ENCODE measurements at regions not wholly inside any gene's neighbourhood (a gene's known extent, or its start where the extent isn't known, plus 50 kb on each side); places are given as distances from the start of the nearest gene placed in this dataset.

DNA sequence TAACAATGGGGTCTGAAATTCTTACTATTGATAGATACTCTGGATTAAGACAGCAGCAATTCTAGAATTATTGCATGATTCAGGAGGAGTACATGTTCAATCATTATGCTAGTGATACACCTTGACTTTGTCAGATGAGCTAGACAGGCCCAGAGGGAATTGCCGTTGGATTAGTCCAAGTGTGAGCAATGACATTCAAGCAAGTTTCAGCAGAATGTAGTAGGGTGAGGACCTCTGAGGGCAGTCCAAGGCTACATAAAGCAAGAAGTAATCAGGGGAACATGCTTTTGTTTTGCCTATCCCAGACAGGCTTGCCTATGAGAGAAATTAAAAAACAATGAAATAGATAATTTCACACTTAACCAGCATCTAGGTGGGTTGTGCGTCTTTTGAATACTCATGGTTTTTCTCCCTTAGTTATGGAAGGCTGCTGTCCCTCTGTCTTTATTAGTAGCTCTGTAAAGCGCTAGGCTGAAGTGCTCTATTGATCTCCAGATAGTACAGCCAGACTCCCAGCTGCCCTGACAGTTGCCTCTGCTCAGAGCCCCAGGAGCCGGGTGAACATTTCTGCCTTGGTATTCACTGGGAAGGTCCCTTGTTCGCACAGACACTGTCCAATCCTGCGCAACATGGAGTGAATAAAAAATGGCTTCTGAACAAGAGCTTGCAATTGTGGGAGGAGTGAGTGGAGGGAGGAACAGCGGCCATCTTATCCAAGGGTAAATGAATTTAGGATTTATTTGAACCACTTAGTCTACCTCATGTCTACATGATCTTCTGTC is 316.6 kb upstream of the ONECUT1 start:
- no peak overlapping the region for H3K4me3 ChIP-seq
- no peak for ATAC-seq
- H3K36me3 ChIP-seq (replicated peaks in 1 of 2; ENCODE audit: insufficient read depth in 1 of 2, low read depth in 2 of 2): no peaks in the 10 kb centered on the region
- TF ChIP-seq POLR2A (IDR thresholded peaks at IDR 0.05): no peak
- TF ChIP-seq, protein P1, sequence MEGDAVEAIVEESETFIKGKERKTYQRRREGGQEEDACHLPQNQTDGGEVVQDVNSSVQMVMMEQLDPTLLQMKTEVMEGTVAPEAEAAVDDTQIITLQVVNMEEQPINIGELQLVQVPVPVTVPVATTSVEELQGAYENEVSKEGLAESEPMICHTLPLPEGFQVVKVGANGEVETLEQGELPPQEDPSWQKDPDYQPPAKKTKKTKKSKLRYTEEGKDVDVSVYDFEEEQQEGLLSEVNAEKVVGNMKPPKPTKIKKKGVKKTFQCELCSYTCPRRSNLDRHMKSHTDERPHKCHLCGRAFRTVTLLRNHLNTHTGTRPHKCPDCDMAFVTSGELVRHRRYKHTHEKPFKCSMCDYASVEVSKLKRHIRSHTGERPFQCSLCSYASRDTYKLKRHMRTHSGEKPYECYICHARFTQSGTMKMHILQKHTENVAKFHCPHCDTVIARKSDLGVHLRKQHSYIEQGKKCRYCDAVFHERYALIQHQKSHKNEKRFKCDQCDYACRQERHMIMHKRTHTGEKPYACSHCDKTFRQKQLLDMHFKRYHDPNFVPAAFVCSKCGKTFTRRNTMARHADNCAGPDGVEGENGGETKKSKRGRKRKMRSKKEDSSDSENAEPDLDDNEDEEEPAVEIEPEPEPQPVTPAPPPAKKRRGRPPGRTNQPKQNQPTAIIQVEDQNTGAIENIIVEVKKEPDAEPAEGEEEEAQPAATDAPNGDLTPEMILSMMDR (IDR thresholded peaks at IDR 0.05): no peak
- no peak for DNase-seq
- intact Hi-C loops (cut with DNase I): no loop called here
- no peaks in the 10 kb centered on the region for H3K4me1 ChIP-seq
- 93 to 94% methylated on average over 7 of the region's 7 CpGs for WGBS, 2 donors
- H3K9me3 ChIP-seq: no peaks in the 10 kb centered on the region
- H3K27ac ChIP-seq: no peak overlapping the region
- no peaks in the 10 kb centered on the region for H3K27me3 ChIP-seq

DNA sequence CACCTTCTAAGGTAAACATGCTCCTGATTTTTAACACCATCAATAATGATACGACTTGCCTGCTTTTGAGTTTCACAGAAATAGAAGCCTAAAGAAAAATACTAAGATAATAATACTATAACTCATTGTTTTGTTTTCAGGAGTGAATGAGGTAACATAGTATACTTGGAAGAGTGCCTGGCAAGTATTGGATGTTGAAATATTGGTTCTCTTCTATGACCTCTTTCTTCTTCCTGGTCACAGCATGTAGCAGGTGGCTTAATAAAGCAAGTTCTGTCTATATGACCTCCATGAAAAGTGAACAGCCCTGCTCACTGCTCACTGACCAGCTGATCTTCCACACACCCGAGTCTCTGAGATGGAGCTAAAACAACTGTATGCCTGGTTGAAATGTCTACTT is 312.3 kb upstream of the ONECUT1 start:
- H3K4me1 ChIP-seq: no peaks in the 10 kb centered on the region
- no peaks in the 10 kb centered on the region for H3K27me3 ChIP-seq
- no peak overlapping the region for H3K27ac ChIP-seq
- no peaks in the 10 kb centered on the region for H3K36me3 ChIP-seq (replicated peaks in 1 of 2; ENCODE audit: insufficient read depth in 1 of 2, low read depth in 2 of 2)
- TF ChIP-seq, protein P1 (IDR thresholded peaks at IDR 0.05): no peak
- no peak for TF ChIP-seq POLR2A (IDR thresholded peaks at IDR 0.05)
- H3K9me3 ChIP-seq: no peaks in the 10 kb centered on the region
- intact Hi-C loops (cut with DNase I): no loop called here
- H3K4me3 ChIP-seq: no peak overlapping the region
- peak; percentile 63 for ATAC-seq
- 54 to 58% methylated on average over 2 of the region's 2 CpGs for WGBS, 2 donors
- no peak for DNase-seq

DNA sequence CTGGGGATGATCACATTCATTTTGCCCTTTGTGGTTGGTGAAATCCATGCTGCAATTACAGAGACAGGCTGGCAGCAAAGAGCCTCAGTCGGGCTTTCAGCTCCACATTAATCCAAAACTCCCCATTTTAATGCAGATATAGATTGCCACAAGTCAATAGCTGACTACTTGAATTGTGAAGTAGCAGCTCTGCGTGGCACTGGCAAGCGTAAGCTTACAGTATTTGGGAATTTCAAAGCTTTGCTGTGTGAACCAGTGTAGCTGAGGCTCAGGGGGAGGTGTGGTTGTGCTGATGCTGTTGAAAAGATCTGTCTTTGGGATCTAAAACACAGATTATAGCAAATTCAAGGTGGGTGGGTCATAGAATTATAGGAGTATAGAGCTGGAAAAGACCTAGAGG is 290.3 kb upstream of the ONECUT1 start:
- Histone ChIP-seq H3K27me3 (no peaks in the 10 kb centered on the region), H3K27ac (no peak overlapping the region), H3K36me3 (replicated peaks in 1 of 2; ENCODE audit: insufficient read depth in 1 of 2, low read depth in 2 of 2) (no peaks in the 10 kb centered on the region), H3K9me3 (no peaks in the 10 kb centered on the region), H3K4me3 (no peak overlapping the region), H3K4me1 (no peaks in the 10 kb centered on the region)
- DNase-seq (no peak), ATAC-seq (no peak)
- intact Hi-C loops (cut with DNase I): no loop called here
- TF ChIP-seq, protein P1 (IDR thresholded peaks at IDR 0.05): no peak
- TF ChIP-seq POLR2A (IDR thresholded peaks at IDR 0.05): no peak
- 72 to 82% methylated on average over 3 of the region's 3 CpGs for WGBS, 2 donors

DNA sequence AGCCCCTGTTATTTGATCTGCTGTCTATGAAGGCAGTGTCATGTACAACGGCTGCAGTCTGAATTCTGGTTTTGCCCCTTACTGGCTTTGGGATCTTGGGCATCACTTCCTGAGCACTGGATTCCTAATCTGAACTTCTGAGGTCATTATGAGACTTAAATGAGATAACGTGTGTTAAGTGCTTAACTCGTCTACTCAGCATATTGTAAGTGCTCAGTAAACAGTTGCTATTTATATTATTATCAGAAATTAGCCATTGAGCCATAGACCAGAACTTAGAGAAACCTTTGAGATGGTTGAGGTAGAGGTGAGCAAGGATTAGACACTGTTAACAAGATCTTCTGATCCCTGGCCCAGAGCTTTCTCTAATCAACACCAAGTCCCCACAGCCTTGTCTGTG is 284.1 kb upstream of the ONECUT1 start:
- H3K4me3 ChIP-seq: no peak overlapping the region
- no peaks in the 10 kb centered on the region for H3K9me3 ChIP-seq
- intact Hi-C loops (cut with DNase I): no loop called here
- H3K27me3 ChIP-seq: no peaks in the 10 kb centered on the region
- DNase-seq: no peak
- peaks cover 11% of the 10 kb centered on the region for H3K4me1 ChIP-seq
- no peaks in the 10 kb centered on the region for H3K36me3 ChIP-seq (replicated peaks in 1 of 2; ENCODE audit: insufficient read depth in 1 of 2, low read depth in 2 of 2)
- H3K27ac ChIP-seq: no peak overlapping the region
- WGBS, 2 donors: 47 to 59% methylated on average over 3 of the region's 3 CpGs
- TF ChIP-seq, protein P1 (IDR thresholded peaks at IDR 0.05): no peak
- TF ChIP-seq POLR2A (IDR thresholded peaks at IDR 0.05): no peak
- ATAC-seq: no peak

DNA sequence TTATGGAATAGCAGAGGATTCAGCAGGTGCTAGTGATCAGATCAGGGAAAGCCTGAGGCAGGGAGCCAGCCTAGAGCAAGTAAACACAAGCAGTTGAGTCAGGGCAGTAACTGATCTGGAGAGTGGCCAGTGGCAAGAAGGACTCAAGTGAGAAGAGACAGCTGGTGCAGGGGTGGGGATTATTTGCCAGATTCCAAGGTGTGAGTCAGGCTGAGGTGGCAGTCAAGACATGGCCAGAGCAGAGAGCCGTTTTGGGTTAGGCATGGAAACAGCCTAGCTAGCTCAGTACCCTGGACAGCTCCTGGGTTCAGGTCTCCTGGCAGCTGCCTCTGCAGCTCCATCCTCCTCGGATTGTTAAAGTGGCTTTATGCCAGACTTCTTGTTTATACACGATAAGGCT is 281.9 kb upstream of the ONECUT1 start:
- intact Hi-C loops (cut with DNase I): no loop called here
- Histone ChIP-seq H3K9me3 (no peaks in the 10 kb centered on the region), H3K4me1 (peaks cover 11% of the 10 kb centered on the region), H3K27ac (peak overlapping the region; percentile 29 to 76 (median 60)), H3K4me3 (no peak overlapping the region), H3K27me3 (no peaks in the 10 kb centered on the region), H3K36me3 (replicated peaks in 1 of 2; ENCODE audit: insufficient read depth in 1 of 2, low read depth in 2 of 2) (no peaks in the 10 kb centered on the region)
- TF ChIP-seq, protein P1 (IDR thresholded peaks at IDR 0.05): no peak
- no peak for TF ChIP-seq POLR2A (IDR thresholded peaks at IDR 0.05)
- ATAC-seq (peak; percentile 98), DNase-seq (peak; percentile 95 to 99 (median 98))
- WGBS, 2 donors: 0 to 2% methylated on average over 3 of the region's 3 CpGs
